ENCODE measurements at regions not wholly inside any gene's neighbourhood (a gene's known extent, or its start where the extent isn't known, plus 50 kb on each side); places are given as distances from the start of the nearest gene placed in this dataset.

GRCh38 chr9:81074221-81074620 lies 615.1 kb downstream of the TLE1 start:
- no peak for TF ChIP-seq EP300 (IDR thresholded peaks at IDR 0.05)
- TF ChIP-seq, protein P1, sequence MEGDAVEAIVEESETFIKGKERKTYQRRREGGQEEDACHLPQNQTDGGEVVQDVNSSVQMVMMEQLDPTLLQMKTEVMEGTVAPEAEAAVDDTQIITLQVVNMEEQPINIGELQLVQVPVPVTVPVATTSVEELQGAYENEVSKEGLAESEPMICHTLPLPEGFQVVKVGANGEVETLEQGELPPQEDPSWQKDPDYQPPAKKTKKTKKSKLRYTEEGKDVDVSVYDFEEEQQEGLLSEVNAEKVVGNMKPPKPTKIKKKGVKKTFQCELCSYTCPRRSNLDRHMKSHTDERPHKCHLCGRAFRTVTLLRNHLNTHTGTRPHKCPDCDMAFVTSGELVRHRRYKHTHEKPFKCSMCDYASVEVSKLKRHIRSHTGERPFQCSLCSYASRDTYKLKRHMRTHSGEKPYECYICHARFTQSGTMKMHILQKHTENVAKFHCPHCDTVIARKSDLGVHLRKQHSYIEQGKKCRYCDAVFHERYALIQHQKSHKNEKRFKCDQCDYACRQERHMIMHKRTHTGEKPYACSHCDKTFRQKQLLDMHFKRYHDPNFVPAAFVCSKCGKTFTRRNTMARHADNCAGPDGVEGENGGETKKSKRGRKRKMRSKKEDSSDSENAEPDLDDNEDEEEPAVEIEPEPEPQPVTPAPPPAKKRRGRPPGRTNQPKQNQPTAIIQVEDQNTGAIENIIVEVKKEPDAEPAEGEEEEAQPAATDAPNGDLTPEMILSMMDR (IDR thresholded peaks at IDR 0.05) = no peak
- no peak for TF ChIP-seq POLR2AphosphoS5 (IDR thresholded peaks at IDR 0.05)
- no peak for TF ChIP-seq POLR2A (IDR thresholded peaks at IDR 0.05; ENCODE audit: low read depth)
